HEK293T (cell line): ENCODE measurements at regions not wholly inside any gene's neighbourhood (a gene's known extent, or its start where the extent isn't known, plus 50 kb on each side); places are given as distances from the start of the nearest gene placed in this dataset.
"Not testable (repeated sequence)": the region's sequence is repeated elsewhere in the genome, so short reads cannot be mapped to it uniquely, and the experiment has no call there.

Experiments used
- CTCF ChIA-PET: fragments of 350-600 bp; formaldehyde crosslinking; extraction: SDS; loops from one replicate; lab custom pipeline; 2021; ENCODE audit warnings: antibody characterized with exemption, inconsistent platforms; lab: Yijun Ruan, JAX
- POLR2A ChIA-PET: fragments of 350-600 bp; formaldehyde crosslinking; extraction: SDS; loops from one replicate; lab custom pipeline; 2020; ENCODE audit warnings: antibody characterized with exemption, inconsistent platforms; lab: Yijun Ruan, JAX
- DNase-seq: peaks from one replicate; pipeline ENCODE4 v3.0.0; 2012; ENCODE audit warnings: mixed read lengths; ENCODE audit errors: extremely low spot score
- ARNT ChIP-seq: fragments of 450-650 bp; IDR thresholded peaks from 2 replicates; pipeline ENCODE4 v1.6.1; 2017; ENCODE audit warnings: mild to moderate bottlenecking
- BHLHE40 ChIP-seq: fragments of 450-650 bp; IDR thresholded peaks from 2 replicates; pipeline ENCODE4 v1.6.1; 2016; ENCODE audit warnings: mild to moderate bottlenecking, moderate library complexity, borderline replicate concordance
- CTBP1 ChIP-seq: fragments of 450-650 bp; IDR thresholded peaks from 2 replicates; pipeline ENCODE4 v1.6.1; 2016; ENCODE audit warnings: borderline replicate concordance
- ELF4 ChIP-seq: fragments of 450-650 bp; IDR thresholded peaks from 2 replicates; pipeline ENCODE4 v1.6.1; 2017; ENCODE audit warnings: antibody characterized with exemption
- FOXA1 ChIP-seq: fragments of 450-650 bp; IDR thresholded peaks from 2 replicates; pipeline ENCODE4 v1.6.1; 2016; ENCODE audit warnings: mild to moderate bottlenecking
- FOXK2 ChIP-seq: fragments of 450-650 bp; IDR thresholded peaks from 2 replicates; pipeline ENCODE4 v1.6.1; 2016; ENCODE audit warnings: mild to moderate bottlenecking
- FOXM1 ChIP-seq: fragments of 450-650 bp; IDR thresholded peaks from 2 replicates; pipeline ENCODE4 v1.6.1; 2017; ENCODE audit warnings: mild to moderate bottlenecking, borderline replicate concordance
- HDGF ChIP-seq: fragments of 450-650 bp; IDR thresholded peaks from 2 replicates; pipeline ENCODE4 v1.6.1; 2017; ENCODE audit warnings: antibody characterized with exemption, borderline replicate concordance
- L3MBTL2 ChIP-seq: fragments of 450-650 bp; conservative IDR thresholded peaks from 2 replicates; pipeline ENCODE4 v1.6.1; 2016; ENCODE audit warnings: mild to moderate bottlenecking
- LEF1 ChIP-seq: fragments of 450-650 bp; IDR thresholded peaks from 2 replicates; pipeline ENCODE4 v1.6.1; 2017; ENCODE audit warnings: mild to moderate bottlenecking, borderline replicate concordance
- NFRKB ChIP-seq: fragments of 450-650 bp; IDR thresholded peaks from 2 replicates; pipeline ENCODE4 v1.6.1; 2016; ENCODE audit warnings: mild to moderate bottlenecking, moderate library complexity
- PKNOX1 ChIP-seq: fragments of 450-650 bp; IDR thresholded peaks from 2 replicates; pipeline ENCODE4 v1.6.1; 2016
- SP1 ChIP-seq: fragments of 450-650 bp; IDR thresholded peaks from 2 replicates; pipeline ENCODE4 v1.6.1; 2017
- SUZ12 ChIP-seq: fragments of 450-650 bp; IDR thresholded peaks from 2 replicates; pipeline ENCODE4 v1.6.1; 2016; ENCODE audit warnings: mild to moderate bottlenecking
- TARDBP ChIP-seq: fragments of 450-650 bp; IDR thresholded peaks from 2 replicates; pipeline ENCODE4 v1.6.1; 2016
- ZNF384 ChIP-seq: fragments of 450-650 bp; IDR thresholded peaks from 2 replicates; pipeline ENCODE4 v1.6.1; 2016

GRCh38 chr7:149605696-149606095, 108.1 kb upstream of the ZNF746 start:
- no peak for TF ChIP-seq LEF1
- TF ChIP-seq PKNOX1 = no peak
- no peak for TF ChIP-seq BHLHE40
- no peak for TF ChIP-seq SP1
- no peak for TF ChIP-seq CTBP1
- TF ChIP-seq FOXK2 = no peak
- TF ChIP-seq HDGF = no peak
- TF ChIP-seq ARNT = no peak
- TF ChIP-seq L3MBTL2 = no peak
- no peak for TF ChIP-seq FOXA1
- no peak for TF ChIP-seq NFRKB
- CTCF ChIA-PET = interaction anchor here (0.8 to 0.9 kb wide), 2 partner anchors 22 to 57 kb away, joined by 3 read pairs; no protein-coding TSS in a partner anchor
- POLR2A ChIA-PET = interaction anchor here (0.8 to 1.1 kb wide), 2 partner anchors 11 to 20 kb away, joined by 3 to 4 read pairs; no protein-coding TSS in a partner anchor
- DNase-seq = no peak

- no peak for DNase-seq
- ChIA-PET CTCF (no interaction called here), POLR2A (interaction anchor here (1.1 kb wide), 1 partner anchor 21 kb away, joined by 4 read pairs; no protein-coding TSS in a partner anchor)
- TF ChIP-seq ARNT (no peak), L3MBTL2 (no peak), LEF1 (no peak), ELF4 (no peak), ZNF384 (no peak), BHLHE40 (no peak), NFRKB (no peak), TARDBP (no peak)
These were observed 106.9 kb upstream of the ZNF746 start for GRCh38 chr7:149604521-149604920.

GRCh38 chr7:149600669-149601330, 103.2 kb upstream of the ZNF746 start:
- not testable (repeated sequence) for DNase-seq
- CTCF ChIA-PET = interaction anchor here (0.5 kb wide), 1 partner anchor 1494 kb away, joined by 3 read pairs; no protein-coding TSS in a partner anchor

GRCh38 chr7:149599636-149600206, 102.1 kb upstream of the ZNF746 start:
- DNase-seq = no peak
- ChIA-PET POLR2A (no interaction called here), CTCF (interaction anchor here (0.5 to 1.2 kb wide), 2 partner anchors 26 to 369 kb away, joined by 4 to 7 read pairs; no protein-coding TSS in a partner anchor)
- TF ChIP-seq ZNF384 (no peak), FOXK2 (no peak)

More at GRCh38 chr7:149600669-149601330, 103.2 kb upstream of the ZNF746 start:
- POLR2A ChIA-PET = not testable (repeated sequence)

GRCh38 chr7:149598721-149599308, 101.2 kb upstream of the ZNF746 start:
- TF ChIP-seq CTBP1 (no peak), BHLHE40 (no peak), L3MBTL2 (no peak), FOXM1 (no peak), TARDBP (no peak), HDGF (no peak), LEF1 (no peak), NFRKB (no peak), SUZ12 (no peak), SP1 (no peak), PKNOX1 (no peak)
- ChIA-PET CTCF (interaction anchor here (0.7 to 1.2 kb wide), 2 partner anchors 27 to 51 kb away, joined by 3 to 7 read pairs; no protein-coding TSS in a partner anchor), POLR2A (interaction anchor here (0.7 kb wide), 1 partner anchor 103 kb away, joined by 3 read pairs; no protein-coding TSS in a partner anchor)
- DNase-seq = peak; percentile 49

GRCh38 chr7:149597789-149598188, 100.2 kb upstream of the ZNF746 start:
- POLR2A ChIA-PET, DNase-seq: not testable (repeated sequence)
- CTCF ChIA-PET = interaction anchor here (0.5 to 1.0 kb wide), 2 partner anchors 13 to 44 kb away, joined by 3 read pairs; no protein-coding TSS in a partner anchor

GRCh38 chr7:149595541-149595940, 97.9 kb upstream of the ZNF746 start:
- POLR2A ChIA-PET = no interaction called here
- no peak for TF ChIP-seq HDGF
- no peak for DNase-seq
- CTCF ChIA-PET = no interaction called here
